H4 (cell line): ENCODE measurements at regions not wholly inside any gene's neighbourhood (a gene's known extent, or its start where the extent isn't known, plus 50 kb on each side); places are given as distances from the start of the nearest gene placed in this dataset.
"Not testable (repeated sequence)": the region's sequence is repeated elsewhere in the genome, so short reads cannot be mapped to it uniquely, and the experiment has no call there.

ENCODE experiments used
- DNase-seq: peaks from one replicate; pipeline ENCODE4 v3.0.0-alpha.2; 2015; ENCODE audit warnings: low spot score

- DNase-seq = no peak
Observed at GRCh38 chr1:82154219-82154970, 353.7 kb downstream of the ADGRL2 start.

GRCh38 chr1:82153752-82154151 lies 353.0 kb downstream of the ADGRL2 start:
- no peak for DNase-seq

- no peak for DNase-seq
Observed at GRCh38 chr1:82153272-82153629, 352.5 kb downstream of the ADGRL2 start.

GRCh38 chr1:82152356-82153271 lies 351.9 kb downstream of the ADGRL2 start:
- DNase-seq = no peak

- no peak for DNase-seq
Observed at GRCh38 chr1:82145656-82146055, 344.9 kb downstream of the ADGRL2 start.

- DNase-seq = no peak
Observed at GRCh38 chr1:82143108-82143833, 342.5 kb downstream of the ADGRL2 start.

- DNase-seq = no peak
Observed at GRCh38 chr1:82141390-82141789, 340.7 kb downstream of the ADGRL2 start.

GRCh38 chr1:82139751-82140468 lies 339.2 kb downstream of the ADGRL2 start:
- DNase-seq = no peak

- not testable (repeated sequence) for DNase-seq
Observed at GRCh38 chr1:82136351-82136750, 335.6 kb downstream of the ADGRL2 start.

- DNase-seq = no peak
Observed at GRCh38 chr1:82125866-82126265, 325.1 kb downstream of the ADGRL2 start.

- no peak for DNase-seq
Observed at GRCh38 chr1:82125119-82125518, 324.4 kb downstream of the ADGRL2 start.

- DNase-seq = no peak
Observed at GRCh38 chr1:82121421-82121820, 320.7 kb downstream of the ADGRL2 start.

- DNase-seq = no peak
Observed at GRCh38 chr1:82116105-82116504, 315.4 kb downstream of the ADGRL2 start.

GRCh38 chr1:82114887-82115286 lies 314.2 kb downstream of the ADGRL2 start:
- DNase-seq = no peak

GRCh38 chr1:82110366-82111254 lies 309.9 kb downstream of the ADGRL2 start:
- DNase-seq = no peak

- no peak for DNase-seq
Observed at GRCh38 chr1:82108843-82109242, 308.1 kb downstream of the ADGRL2 start.

GRCh38 chr1:82106672-82107071 lies 305.9 kb downstream of the ADGRL2 start:
- no peak for DNase-seq

GRCh38 chr1:82099170-82099569 lies 298.4 kb downstream of the ADGRL2 start:
- no peak for DNase-seq

GRCh38 chr1:82094136-82094535 lies 293.4 kb downstream of the ADGRL2 start:
- DNase-seq = no peak

- peak; percentile 3 for DNase-seq
Observed at GRCh38 chr1:82091729-82092128, 291.0 kb downstream of the ADGRL2 start.

GRCh38 chr1:82091265-82091664 lies 290.5 kb downstream of the ADGRL2 start:
- no peak for DNase-seq
